Gastrocnemius medialis (tissue), 4 donors: ENCODE measurements at regions not wholly inside any gene's neighbourhood (a gene's known extent, or its start where the extent isn't known, plus 50 kb on each side); places are given as distances from the start of the nearest gene placed in this dataset.

Experiments
- POLR2A ChIP-seq, 2 donors: fragments of 450-650 bp; IDR thresholded peaks; one replicate each; pipeline ENCODE4 v1.6.1; 2017; ENCODE audit warnings: antibody characterized with exemption in 2 of 2, mild to moderate bottlenecking in 2 of 2, moderate library complexity in 2 of 2
- TF ChIP-seq, protein P1 (sequence below), 5 experiments: fragments of 450-650 bp in 3 of 5; fragments of 200-600 bp in 2 of 5; sonication (generic) in 2 of 5; IDR thresholded peaks in 4 of 5; conservative IDR thresholded peaks in 1 of 5; 1 replicate in 4 of 5; 2 replicates in 1 of 5; pipeline ENCODE4 v1.5.1; 2016 to 2019; ENCODE audit warnings: antibody characterized with exemption in 5 of 5, mild to moderate bottlenecking in 3 of 5, moderate library complexity in 3 of 5

DNA sequence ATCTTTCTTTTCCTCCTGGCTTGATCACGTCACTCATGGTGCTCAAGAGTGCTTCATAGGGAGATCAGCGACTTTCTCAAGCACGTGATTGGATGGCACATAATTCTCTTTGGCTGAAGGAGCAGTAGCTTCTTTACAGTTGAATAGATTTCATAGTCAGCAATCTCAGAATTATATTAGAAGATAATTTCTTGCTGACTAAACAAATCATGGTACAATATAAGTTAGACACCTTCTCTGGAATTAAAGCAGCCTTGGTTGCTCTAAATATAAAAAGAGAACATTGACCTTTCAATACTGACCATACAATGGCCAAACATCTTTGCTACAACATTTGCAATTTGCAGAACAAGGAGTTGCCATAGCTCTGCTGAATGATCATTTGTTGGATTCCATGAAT lies 238.5 kb upstream of the CHST9 start:
- TF ChIP-seq, protein P1, sequence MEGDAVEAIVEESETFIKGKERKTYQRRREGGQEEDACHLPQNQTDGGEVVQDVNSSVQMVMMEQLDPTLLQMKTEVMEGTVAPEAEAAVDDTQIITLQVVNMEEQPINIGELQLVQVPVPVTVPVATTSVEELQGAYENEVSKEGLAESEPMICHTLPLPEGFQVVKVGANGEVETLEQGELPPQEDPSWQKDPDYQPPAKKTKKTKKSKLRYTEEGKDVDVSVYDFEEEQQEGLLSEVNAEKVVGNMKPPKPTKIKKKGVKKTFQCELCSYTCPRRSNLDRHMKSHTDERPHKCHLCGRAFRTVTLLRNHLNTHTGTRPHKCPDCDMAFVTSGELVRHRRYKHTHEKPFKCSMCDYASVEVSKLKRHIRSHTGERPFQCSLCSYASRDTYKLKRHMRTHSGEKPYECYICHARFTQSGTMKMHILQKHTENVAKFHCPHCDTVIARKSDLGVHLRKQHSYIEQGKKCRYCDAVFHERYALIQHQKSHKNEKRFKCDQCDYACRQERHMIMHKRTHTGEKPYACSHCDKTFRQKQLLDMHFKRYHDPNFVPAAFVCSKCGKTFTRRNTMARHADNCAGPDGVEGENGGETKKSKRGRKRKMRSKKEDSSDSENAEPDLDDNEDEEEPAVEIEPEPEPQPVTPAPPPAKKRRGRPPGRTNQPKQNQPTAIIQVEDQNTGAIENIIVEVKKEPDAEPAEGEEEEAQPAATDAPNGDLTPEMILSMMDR (IDR thresholded peaks at IDR 0.05 in 4 of 5, conservative IDR thresholded peaks at IDR 0.05 in 1 of 5) = no peak
- no peak for TF ChIP-seq POLR2A (IDR thresholded peaks at IDR 0.05)
